GM12892 (cell line): ENCODE measurements at regions not wholly inside any gene's neighbourhood (a gene's known extent, or its start where the extent isn't known, plus 50 kb on each side); places are given as distances from the start of the nearest gene placed in this dataset.

Source experiments
- POLR2A ChIP-seq: IDR thresholded peaks from 2 replicates; pipeline ENCODE4 v1.6.1; 2011; ENCODE audit warnings: low read depth, low read length, control low read depth
- TAF1 ChIP-seq: IDR thresholded peaks from 2 replicates; pipeline ENCODE4 v1.6.1; 2011; ENCODE audit warnings: low read depth, mild to moderate bottlenecking, control low read depth, low read length, borderline replicate concordance

DNA sequence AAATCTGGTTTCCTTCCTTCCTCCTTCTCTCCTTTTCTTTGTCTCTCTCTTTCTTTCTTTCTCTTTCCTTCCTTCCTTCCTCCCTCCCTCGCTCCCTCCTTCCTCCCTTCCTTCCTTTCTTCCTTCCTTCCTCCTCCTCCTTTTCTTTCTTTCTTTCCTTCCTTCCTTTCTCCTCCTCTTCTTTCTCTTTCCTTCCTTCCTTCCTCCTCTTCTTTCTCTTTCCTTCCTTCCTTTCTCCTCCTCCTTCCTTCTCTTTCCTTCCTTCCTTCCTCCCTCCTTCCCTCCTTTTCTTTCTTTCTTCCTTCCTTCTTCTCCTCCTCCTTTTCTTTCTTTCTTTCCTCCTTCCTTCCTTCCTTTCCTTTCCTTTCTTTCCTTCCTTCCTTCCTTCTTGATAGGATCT, 61.2 kb downstream of the VIP start:
- TF ChIP-seq POLR2A (no peak), TAF1 (no peak)
